ENCODE measurements at regions not wholly inside any gene's neighbourhood (a gene's known extent, or its start where the extent isn't known, plus 50 kb on each side); places are given as distances from the start of the nearest gene placed in this dataset.

DNA sequence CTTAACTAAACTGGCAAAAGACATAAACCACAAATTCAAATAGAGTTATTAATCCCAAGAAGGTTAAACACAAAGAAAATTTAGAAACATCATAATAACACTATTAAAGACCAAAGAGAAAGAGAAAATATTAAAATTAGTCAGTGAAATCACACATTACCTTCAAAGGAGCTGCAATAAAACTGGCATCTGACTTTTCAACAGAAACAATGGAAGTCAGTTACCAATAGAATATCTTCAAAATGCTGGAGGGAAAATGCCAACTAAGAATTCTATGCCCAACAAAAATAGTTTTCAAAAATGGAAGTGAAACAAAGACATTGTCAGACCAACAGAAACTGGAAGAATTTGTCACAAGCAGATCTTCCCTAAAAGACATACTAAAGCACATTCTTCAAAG, 68.7 kb upstream of the RNF7 start:
- TF ChIP-seq CTCF (IDR thresholded peaks at IDR 0.05 in 8 of 11, conservative IDR thresholded peaks at IDR 0.05 in 3 of 11) (no peak), POLR2AphosphoS5 (IDR thresholded peaks at IDR 0.05) (no peak)
